Right lobe of liver (tissue), 6 donors: ENCODE measurements at regions not wholly inside any gene's neighbourhood (a gene's known extent, or its start where the extent isn't known, plus 50 kb on each side); places are given as distances from the start of the nearest gene placed in this dataset.

Source experiments
- ATAC-seq, 4 donors: fragments of 200-7000 bp; cut with Tn5 transposase; one replicate each; pipeline ENCODE4 v1.9.1; 2020; ENCODE audit warnings: mild to moderate bottlenecking in 4 of 4, moderate library complexity in 4 of 4
- DNase-seq, 3 donors: peaks; one replicate each; pipeline ENCODE4 v3.0.0-alpha.2; 2020
- H3K27ac ChIP-seq, 3 donors: fragments of 200-600 bp; one replicate each; pipeline ENCODE4 v1.8.0; 2022
- H3K27me3 ChIP-seq, 2 donors: fragments of 200-600 bp; one replicate each; pipeline ENCODE4 v1.8.0; 2022
- H3K36me3 ChIP-seq, 4 donors: fragments of 200-600 bp; sonication (generic) in 1 of 4; one replicate each; pipeline versions ENCODE4 v1.5.1 to v1.8.0; 2017 to 2022; ENCODE audit warnings: control low read depth in 1 of 4
- H3K4me1 ChIP-seq, 4 donors: fragments of 200-600 bp; sonication (generic) in 1 of 4; one replicate each; pipeline versions ENCODE4 v1.5.1 to v1.8.0; 2017 to 2022; ENCODE audit warnings: control low read depth in 1 of 4
- H3K4me3 ChIP-seq, 3 donors: fragments of 200-600 bp; one replicate each; pipeline ENCODE4 v1.8.0; 2022
- H3K9me3 ChIP-seq, 4 donors: fragments of 200-600 bp; sonication (generic) in 1 of 4; one replicate each; pipeline versions ENCODE4 v1.5.1 to v1.8.0; 2017 to 2022; ENCODE audit warnings: control low read depth in 1 of 4
- POLR2A ChIP-seq: fragments of 450-650 bp; IDR thresholded peaks from one replicate; pipeline ENCODE4 v1.6.1; 2017; ENCODE audit warnings: antibody characterized with exemption, mild to moderate bottlenecking
- WGBS: methylation state at CpG from one replicate; pipeline ENCODE4 v1.1.6; 2018; ENCODE audit warnings: low coverage, low lambda C conversion rate; ENCODE audit not compliant: insufficient coverage; ENCODE audit errors: missing lambda C conversion rate; 5-methylcytosine and 5-hydroxymethylcytosine counted together
- intact Hi-C, 2 donors: fragments of 100-400 bp; cut with DNase I; formaldehyde crosslinking; loops; one replicate each; pipeline versions ENCODE4 v1.11.2 to v1.14.1; 2022
- TF ChIP-seq, protein P1 (sequence below), 4 donors: fragments of 200-600 bp in 3 of 4; fragments of 450-650 bp in 1 of 4; IDR thresholded peaks; one replicate each; pipeline versions ENCODE4 v1.5.1 to v1.8.0; 2016 to 2022; ENCODE audit warnings: antibody characterized with exemption in 4 of 4, mild to moderate bottlenecking in 2 of 4
- donor health status: DM: no; HTN: yes; CAD: no.
- donor health status: DM: no; HTN: no; CAD: no.
- donor health status: DM: no; HTN: no; CAD: no.
- donor health status: DM: no; HTN: yes; CAD: no.
- donor health status: DM: no; HTN: yes; CAD: no.

- no peak overlapping the region for H3K27ac ChIP-seq
- DNase-seq (no peak), ATAC-seq (no peak)
- H3K27me3 ChIP-seq, result no peaks in the 10 kb centered on the region
- H3K9me3 ChIP-seq, result no peaks in the 10 kb centered on the region
- no peak overlapping the region for H3K4me3 ChIP-seq
- H3K36me3 ChIP-seq, result no peaks in the 10 kb centered on the region
- no peaks in the 10 kb centered on the region for H3K4me1 ChIP-seq
- intact Hi-C loops, result no loop called here
- TF ChIP-seq POLR2A, result no peak
- TF ChIP-seq, protein P1, sequence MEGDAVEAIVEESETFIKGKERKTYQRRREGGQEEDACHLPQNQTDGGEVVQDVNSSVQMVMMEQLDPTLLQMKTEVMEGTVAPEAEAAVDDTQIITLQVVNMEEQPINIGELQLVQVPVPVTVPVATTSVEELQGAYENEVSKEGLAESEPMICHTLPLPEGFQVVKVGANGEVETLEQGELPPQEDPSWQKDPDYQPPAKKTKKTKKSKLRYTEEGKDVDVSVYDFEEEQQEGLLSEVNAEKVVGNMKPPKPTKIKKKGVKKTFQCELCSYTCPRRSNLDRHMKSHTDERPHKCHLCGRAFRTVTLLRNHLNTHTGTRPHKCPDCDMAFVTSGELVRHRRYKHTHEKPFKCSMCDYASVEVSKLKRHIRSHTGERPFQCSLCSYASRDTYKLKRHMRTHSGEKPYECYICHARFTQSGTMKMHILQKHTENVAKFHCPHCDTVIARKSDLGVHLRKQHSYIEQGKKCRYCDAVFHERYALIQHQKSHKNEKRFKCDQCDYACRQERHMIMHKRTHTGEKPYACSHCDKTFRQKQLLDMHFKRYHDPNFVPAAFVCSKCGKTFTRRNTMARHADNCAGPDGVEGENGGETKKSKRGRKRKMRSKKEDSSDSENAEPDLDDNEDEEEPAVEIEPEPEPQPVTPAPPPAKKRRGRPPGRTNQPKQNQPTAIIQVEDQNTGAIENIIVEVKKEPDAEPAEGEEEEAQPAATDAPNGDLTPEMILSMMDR (IDR thresholded peaks at IDR 0.05), result no peak
- WGBS, result 76% methylated on average over 6 of the region's 6 CpGs
Measured at GRCh38 chr1:177480741-177481305, 310.1 kb downstream of the BRINP2 start.

DNA sequence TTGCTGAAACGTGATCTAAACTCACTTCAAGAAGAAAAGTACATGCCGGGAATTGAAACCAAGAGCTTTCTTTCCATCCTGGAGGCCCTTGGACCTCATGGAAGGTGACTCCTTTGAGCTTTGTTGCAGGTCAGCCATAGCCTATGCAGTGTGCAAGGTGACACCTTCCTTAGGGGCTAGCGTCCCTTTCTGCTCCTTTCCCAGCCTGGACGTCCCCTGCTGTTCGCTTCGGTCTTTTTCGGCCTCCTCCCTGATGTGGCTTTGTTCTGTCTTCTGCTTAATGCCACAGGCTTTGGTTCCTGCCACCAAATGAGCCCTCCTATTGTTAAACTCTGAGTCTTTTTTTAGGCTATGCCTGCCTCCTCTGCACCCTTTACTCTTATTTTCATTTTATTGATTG, 308.8 kb downstream of the BRINP2 start:
- Histone ChIP-seq H3K9me3 (no peaks in the 10 kb centered on the region), H3K4me1 (no peaks in the 10 kb centered on the region), H3K4me3 (no peak overlapping the region), H3K27ac (no peak overlapping the region), H3K36me3 (no peaks in the 10 kb centered on the region), H3K27me3 (no peaks in the 10 kb centered on the region)
- 80% methylated on average over 5 of the region's 7 CpGs for WGBS
- DNase-seq, result no peak
- intact Hi-C loops, result no loop called here
- TF ChIP-seq POLR2A, result no peak
- TF ChIP-seq, protein P1 (IDR thresholded peaks at IDR 0.05), result no peak
- ATAC-seq, result no peak

GRCh38 chr1:177476676-177477075, 305.9 kb downstream of the BRINP2 start:
- intact Hi-C loops, result no loop called here
- ATAC-seq, result no peak
- Histone ChIP-seq H3K4me1 (no peaks in the 10 kb centered on the region), H3K27ac (no peak overlapping the region), H3K27me3 (no peaks in the 10 kb centered on the region), H3K9me3 (no peaks in the 10 kb centered on the region), H3K36me3 (no peaks in the 10 kb centered on the region), H3K4me3 (no peak overlapping the region)
- no peak for TF ChIP-seq POLR2A
- TF ChIP-seq, protein P1 (IDR thresholded peaks at IDR 0.05), result no peak
- no peak for DNase-seq
- 88% methylated on average over 2 of the region's 2 CpGs for WGBS

DNA sequence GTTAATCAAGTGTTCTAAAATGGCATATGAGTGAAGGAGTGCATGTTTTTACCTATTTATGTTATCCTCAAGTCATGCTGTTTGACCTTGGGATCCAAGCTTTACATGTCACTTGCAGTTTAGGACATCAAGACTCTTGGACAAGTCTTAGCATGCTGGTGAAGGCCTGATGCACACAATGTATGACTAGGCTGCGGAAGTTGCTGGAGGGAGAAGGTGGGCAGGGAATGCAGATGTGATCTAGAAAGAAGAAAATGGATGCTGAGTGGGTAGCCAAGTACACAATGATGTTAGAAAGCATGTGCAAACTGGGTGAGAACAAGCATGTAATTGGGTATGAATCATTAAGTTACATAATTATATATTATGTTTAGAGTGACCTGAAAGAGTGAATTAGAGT, 301.8 kb downstream of the BRINP2 start:
- no peaks in the 10 kb centered on the region for H3K36me3 ChIP-seq
- H3K27me3 ChIP-seq, result no peaks in the 10 kb centered on the region
- TF ChIP-seq, protein P1 (IDR thresholded peaks at IDR 0.05), result no peak
- no peak for TF ChIP-seq POLR2A
- 73% methylated on average over 1 of the region's 1 CpG for WGBS
- DNase-seq, result no peak
- no peak overlapping the region for H3K4me3 ChIP-seq
- no peak for ATAC-seq
- H3K9me3 ChIP-seq, result no peaks in the 10 kb centered on the region
- intact Hi-C loops, result no loop called here
- no peaks in the 10 kb centered on the region for H3K4me1 ChIP-seq
- no peak overlapping the region for H3K27ac ChIP-seq

DNA sequence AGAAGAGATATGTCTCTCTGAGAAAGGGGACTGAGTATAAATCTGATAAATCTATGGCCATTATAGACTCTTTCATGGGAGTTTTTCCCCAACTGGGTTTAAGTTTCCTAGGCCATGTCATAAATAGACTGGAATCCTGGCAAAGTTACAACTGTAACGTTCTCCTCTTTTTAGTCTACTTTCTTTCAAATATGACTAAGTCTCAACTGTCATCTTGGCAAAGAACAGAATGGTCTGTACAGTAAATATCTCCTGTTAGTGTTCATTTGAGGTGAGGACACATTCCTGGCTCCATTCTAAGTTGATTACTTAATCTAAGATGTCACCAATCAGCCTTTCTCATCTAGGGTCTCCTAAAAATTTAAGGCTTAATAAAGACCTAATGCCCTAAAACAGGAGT, 300.5 kb downstream of the BRINP2 start:
- H3K36me3 ChIP-seq, result no peaks in the 10 kb centered on the region
- no peak overlapping the region for H3K4me3 ChIP-seq
- DNase-seq, result no peak
- TF ChIP-seq, protein P1 (IDR thresholded peaks at IDR 0.05), result no peak
- TF ChIP-seq POLR2A, result no peak
- 76% methylated on average over 1 of the region's 1 CpG for WGBS
- no peak for ATAC-seq
- H3K27me3 ChIP-seq, result no peaks in the 10 kb centered on the region
- H3K9me3 ChIP-seq, result no peaks in the 10 kb centered on the region
- no peak overlapping the region for H3K27ac ChIP-seq
- intact Hi-C loops, result no loop called here
- no peaks in the 10 kb centered on the region for H3K4me1 ChIP-seq
